Tibial nerve (tissue), 4 donors: ENCODE measurements at regions not wholly inside any gene's neighbourhood (a gene's known extent, or its start where the extent isn't known, plus 50 kb on each side); places are given as distances from the start of the nearest gene placed in this dataset.

Experiments
- CTCF ChIP-seq, 5 experiments: fragments of 200-600 bp in 3 of 5; fragments of 450-650 bp in 2 of 5; sonication (generic) in 3 of 5; IDR thresholded peaks; one replicate each; pipeline ENCODE4 v1.5.1; 2016 to 2019; ENCODE audit warnings: antibody characterized with exemption in 5 of 5, mild to moderate bottlenecking in 3 of 5, moderate library complexity in 2 of 5
- EP300 ChIP-seq, 2 donors: sonication (generic); formaldehyde crosslinking; IDR thresholded peaks; one replicate each; pipeline ENCODE4 v1.6.1; 2017; ENCODE audit warnings: antibody characterized with exemption in 2 of 2, mild to moderate bottlenecking in 1 of 2
- POLR2A ChIP-seq, 2 donors: fragments of 450-650 bp; IDR thresholded peaks; one replicate each; pipeline ENCODE4 v1.6.1; 2017; ENCODE audit warnings: antibody characterized with exemption in 2 of 2, mild to moderate bottlenecking in 2 of 2, moderate library complexity in 2 of 2

- TF ChIP-seq CTCF (IDR thresholded peaks at IDR 0.05) = no peak
- no peak for TF ChIP-seq EP300 (IDR thresholded peaks at IDR 0.05)
- no peak for TF ChIP-seq POLR2A (IDR thresholded peaks at IDR 0.05)
These were observed 87.9 kb upstream of the KLHL29 start for GRCh38 chr2:23297112-23297511.
